Bronchial epithelial cell (primary cell): ENCODE measurements at regions not wholly inside any gene's neighbourhood (a gene's known extent, or its start where the extent isn't known, plus 50 kb on each side); places are given as distances from the start of the nearest gene placed in this dataset.

ENCODE experiments used
- DNase-seq: peaks from one replicate; pipeline ENCODE4 v3.0.0-alpha.2; 2010; ENCODE audit warnings: low read depth
- FAIRE-seq: peaks from 2 replicates; lab custom pipeline; 2011; peaks lifted over from hg19 to GRCh38; lab: Jason Lieb, UNC
- H3K27me3 ChIP-seq: 2 replicates; pipeline ENCODE4 v1.5.1; 2011; ENCODE audit warnings: low read length; ENCODE audit not compliant: control insufficient read depth, insufficient read depth
- H3K36me3 ChIP-seq: 2 replicates; pipeline ENCODE4 v1.5.1; 2011; ENCODE audit warnings: low read length; ENCODE audit not compliant: control insufficient read depth, insufficient read depth
- H3K4me3 ChIP-seq: 2 replicates; pipeline ENCODE4 v1.5.1; 2011; ENCODE audit warnings: mild to moderate bottlenecking, low read depth, low read length, control low read depth
- CTCF ChIP-seq: IDR thresholded peaks from 2 replicates; pipeline ENCODE4 v1.5.1; 2011; ENCODE audit warnings: mild to moderate bottlenecking, moderate library complexity, low read length, control low read depth, inconsistent platforms; ENCODE audit not compliant: insufficient read depth, severe bottlenecking

GRCh38 chr6:153580776-153581175, 449.7 kb upstream of the RGS17 start:
- DNase-seq (no peak), FAIRE-seq (no peak)
- no peak for TF ChIP-seq CTCF
- Histone ChIP-seq H3K36me3 (no peaks in the 10 kb centered on the region), H3K27me3 (no peaks in the 10 kb centered on the region), H3K4me3 (no peak overlapping the region)

- no peak for DNase-seq
- H3K4me3 ChIP-seq: no peak overlapping the region
- no peak for FAIRE-seq
- H3K36me3 ChIP-seq: no peaks in the 10 kb centered on the region
- H3K27me3 ChIP-seq: no peaks in the 10 kb centered on the region
- no peak for TF ChIP-seq CTCF
These were observed 444.4 kb upstream of the RGS17 start for GRCh38 chr6:153575528-153575927.

DNA sequence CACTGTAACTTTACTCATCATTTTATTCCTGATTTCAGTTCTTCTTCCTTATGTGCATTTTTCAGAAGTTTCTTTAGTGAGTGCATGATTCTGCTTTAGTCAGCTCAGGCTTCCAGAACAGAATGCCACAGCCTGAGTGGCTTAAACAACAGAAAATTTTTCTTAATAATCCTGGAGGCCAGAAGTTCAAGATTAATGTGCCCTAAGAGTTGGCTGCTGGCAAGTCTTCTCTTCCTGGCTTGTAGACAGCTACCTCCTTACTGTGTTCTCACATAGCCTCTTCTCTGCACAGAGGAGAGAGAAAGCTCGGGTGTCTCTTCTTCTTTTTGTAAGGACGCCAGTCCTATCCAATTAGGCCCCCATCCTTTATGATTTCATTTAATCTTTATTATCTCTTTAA, 443.1 kb upstream of the RGS17 start:
- DNase-seq (no peak), FAIRE-seq (no peak)
- no peak overlapping the region for H3K4me3 ChIP-seq
- no peaks in the 10 kb centered on the region for H3K36me3 ChIP-seq
- no peaks in the 10 kb centered on the region for H3K27me3 ChIP-seq
- TF ChIP-seq CTCF: no peak

DNA sequence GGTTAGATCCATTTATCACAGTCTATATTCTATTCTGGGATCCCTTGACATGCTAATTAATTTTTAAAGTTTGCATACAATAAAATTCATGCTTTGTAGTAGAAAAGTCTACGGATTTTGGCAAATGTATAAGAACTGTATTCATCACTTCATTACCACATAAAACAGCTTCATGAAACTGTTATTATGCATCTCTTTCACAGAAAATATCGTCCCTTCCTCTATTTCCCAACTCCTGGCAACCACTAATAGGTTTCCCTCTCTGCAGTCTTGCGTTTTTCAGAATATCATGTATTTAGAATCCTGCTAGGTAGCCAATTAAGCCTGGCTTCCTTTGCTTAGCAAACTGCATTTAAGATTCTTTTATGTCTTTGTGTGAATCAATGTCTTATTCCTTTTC, 441.3 kb upstream of the RGS17 start:
- no peaks in the 10 kb centered on the region for H3K36me3 ChIP-seq
- H3K27me3 ChIP-seq: no peaks in the 10 kb centered on the region
- H3K4me3 ChIP-seq: no peak overlapping the region
- DNase-seq: no peak
- FAIRE-seq: no peak
- TF ChIP-seq CTCF: no peak

DNA sequence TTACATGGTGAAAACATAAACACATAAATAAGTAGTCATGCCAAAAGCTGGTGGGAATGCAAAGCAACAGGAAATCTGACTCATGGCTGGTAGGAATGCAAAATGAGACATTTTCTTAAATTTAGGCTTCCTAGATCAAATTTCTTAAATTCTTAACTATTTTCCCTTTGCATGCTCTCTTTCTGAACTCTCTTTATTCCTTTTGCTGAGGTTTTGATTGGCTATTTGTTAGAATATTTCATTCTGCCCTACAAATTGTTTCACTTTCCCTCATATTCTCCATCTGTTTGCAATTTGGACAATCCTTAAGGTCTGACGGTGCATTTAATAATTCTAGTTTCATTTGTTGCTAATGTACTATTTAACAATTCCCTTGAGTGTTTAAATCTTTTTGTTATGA, 437.5 kb upstream of the RGS17 start:
- H3K36me3 ChIP-seq: no peaks in the 10 kb centered on the region
- no peaks in the 10 kb centered on the region for H3K27me3 ChIP-seq
- H3K4me3 ChIP-seq: no peak overlapping the region
- FAIRE-seq: no peak
- no peak for DNase-seq
- TF ChIP-seq CTCF: no peak

DNA sequence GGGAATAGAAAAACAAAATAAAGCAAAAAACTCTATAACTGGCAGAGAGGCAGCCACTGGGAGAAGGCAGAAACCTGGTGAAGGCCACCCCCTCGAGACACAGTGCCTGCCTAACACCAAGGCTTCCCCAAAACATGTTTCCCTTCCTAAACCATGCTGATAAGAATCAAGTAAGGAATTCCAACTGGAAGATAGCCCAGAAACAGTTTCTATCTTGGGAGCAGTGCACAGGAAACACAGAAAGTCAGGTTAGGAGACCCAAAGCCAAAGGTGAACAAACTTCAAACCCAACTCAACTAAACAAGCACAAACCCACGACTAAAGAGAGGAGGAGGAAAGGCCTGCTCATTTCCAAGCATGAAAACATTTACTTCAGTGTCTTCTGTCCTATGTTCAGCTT, 433.7 kb upstream of the RGS17 start:
- Histone ChIP-seq H3K4me3 (no peak overlapping the region), H3K27me3 (no peaks in the 10 kb centered on the region), H3K36me3 (no peaks in the 10 kb centered on the region)
- no peak for TF ChIP-seq CTCF
- DNase-seq (no peak), FAIRE-seq (no peak)
